ENCODE measurements at regions not wholly inside any gene's neighbourhood (a gene's known extent, or its start where the extent isn't known, plus 50 kb on each side); places are given as distances from the start of the nearest gene placed in this dataset.

DNA sequence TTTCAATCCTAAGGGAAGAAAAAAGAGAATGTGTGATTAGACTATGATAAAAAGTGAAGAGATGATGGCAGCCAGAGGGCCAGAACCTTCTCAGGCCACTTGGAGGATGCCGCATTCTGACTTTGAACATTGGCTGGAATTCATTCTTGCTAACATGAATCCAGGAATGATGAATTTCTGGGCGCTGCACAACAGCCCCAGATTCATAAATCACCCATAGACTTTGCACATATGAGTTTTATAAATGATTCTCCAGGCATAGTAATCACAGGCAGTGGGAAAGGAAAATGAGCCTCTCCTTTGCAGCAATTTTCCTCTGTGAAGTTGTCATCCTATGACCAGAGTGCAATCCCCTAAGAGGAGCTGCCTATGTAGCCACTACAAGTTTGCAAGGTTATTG lies 555.4 kb downstream of the KCTD12 start:
- H3K4me1 ChIP-seq: no peaks in the 10 kb centered on the region
- no peak for DNase-seq (ENCODE audit: low spot score)
- H3K9me3 ChIP-seq: no peaks in the 10 kb centered on the region
- H3K27ac ChIP-seq: no peak overlapping the region
- H3K36me3 ChIP-seq: no peaks in the 10 kb centered on the region
- TF ChIP-seq, protein P1, sequence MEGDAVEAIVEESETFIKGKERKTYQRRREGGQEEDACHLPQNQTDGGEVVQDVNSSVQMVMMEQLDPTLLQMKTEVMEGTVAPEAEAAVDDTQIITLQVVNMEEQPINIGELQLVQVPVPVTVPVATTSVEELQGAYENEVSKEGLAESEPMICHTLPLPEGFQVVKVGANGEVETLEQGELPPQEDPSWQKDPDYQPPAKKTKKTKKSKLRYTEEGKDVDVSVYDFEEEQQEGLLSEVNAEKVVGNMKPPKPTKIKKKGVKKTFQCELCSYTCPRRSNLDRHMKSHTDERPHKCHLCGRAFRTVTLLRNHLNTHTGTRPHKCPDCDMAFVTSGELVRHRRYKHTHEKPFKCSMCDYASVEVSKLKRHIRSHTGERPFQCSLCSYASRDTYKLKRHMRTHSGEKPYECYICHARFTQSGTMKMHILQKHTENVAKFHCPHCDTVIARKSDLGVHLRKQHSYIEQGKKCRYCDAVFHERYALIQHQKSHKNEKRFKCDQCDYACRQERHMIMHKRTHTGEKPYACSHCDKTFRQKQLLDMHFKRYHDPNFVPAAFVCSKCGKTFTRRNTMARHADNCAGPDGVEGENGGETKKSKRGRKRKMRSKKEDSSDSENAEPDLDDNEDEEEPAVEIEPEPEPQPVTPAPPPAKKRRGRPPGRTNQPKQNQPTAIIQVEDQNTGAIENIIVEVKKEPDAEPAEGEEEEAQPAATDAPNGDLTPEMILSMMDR (IDR thresholded peaks at IDR 0.05): no peak
- no peaks in the 10 kb centered on the region for H3K27me3 ChIP-seq
- no peak overlapping the region for H3K4me3 ChIP-seq

DNA sequence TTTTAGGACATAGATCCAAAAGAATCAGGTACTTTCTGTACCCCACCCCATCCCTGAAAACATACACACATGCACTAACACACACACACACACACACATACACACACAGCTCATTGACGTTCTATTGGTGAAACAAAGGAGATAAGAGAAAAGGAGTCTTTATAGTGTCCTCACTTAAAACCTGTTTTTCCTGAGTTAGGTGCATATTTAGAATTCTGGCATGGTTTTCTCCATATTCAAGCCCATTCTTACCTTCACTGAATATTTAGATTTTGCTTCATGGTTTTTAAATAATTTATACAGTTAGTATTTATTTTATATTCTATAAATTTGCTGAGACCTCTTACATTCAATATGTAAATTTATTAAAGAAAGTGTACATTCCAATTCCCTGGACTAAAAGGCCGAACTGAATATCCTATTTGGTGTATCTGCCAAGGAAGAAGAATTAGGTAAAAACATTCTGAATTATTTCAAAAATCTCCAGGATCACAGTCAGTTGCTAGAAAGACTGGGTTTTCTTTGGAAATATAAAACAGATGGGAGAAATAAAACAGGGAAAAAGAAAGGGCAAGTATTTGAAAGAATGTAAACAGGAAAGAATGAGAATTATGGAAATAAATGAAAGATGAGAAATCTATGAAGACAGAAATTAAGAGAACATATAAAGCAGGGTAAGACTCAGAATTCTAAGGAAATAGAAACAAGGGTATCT lies 556.2 kb downstream of the KCTD12 start:
- Histone ChIP-seq H3K9me3 (no peaks in the 10 kb centered on the region), H3K27me3 (no peaks in the 10 kb centered on the region), H3K27ac (no peak overlapping the region), H3K36me3 (no peaks in the 10 kb centered on the region), H3K4me1 (no peaks in the 10 kb centered on the region), H3K4me3 (no peak overlapping the region)
- DNase-seq (ENCODE audit: low spot score): no peak
- TF ChIP-seq, protein P1 (IDR thresholded peaks at IDR 0.05): no peak

DNA sequence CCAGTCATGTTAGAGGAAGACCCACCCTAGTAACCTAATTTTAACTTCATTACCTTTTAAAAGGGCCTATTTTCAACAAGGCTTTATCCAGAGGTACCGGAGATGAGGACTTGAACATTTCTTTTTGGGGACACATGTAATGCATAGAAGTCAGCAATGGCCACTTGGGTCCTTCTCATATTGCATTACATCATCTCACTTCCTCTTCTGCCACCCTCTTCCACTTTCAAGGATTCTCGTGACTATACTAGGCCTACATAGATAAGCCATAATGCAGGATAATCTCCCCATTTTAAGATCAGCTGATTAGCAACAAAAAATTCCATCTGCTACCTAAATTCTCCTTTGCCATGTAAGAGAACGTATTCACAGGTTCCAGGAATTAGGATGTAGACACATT lies 557.2 kb downstream of the KCTD12 start:
- H3K27ac ChIP-seq: no peak overlapping the region
- no peaks in the 10 kb centered on the region for H3K4me1 ChIP-seq
- no peaks in the 10 kb centered on the region for H3K27me3 ChIP-seq
- no peak overlapping the region for H3K4me3 ChIP-seq
- no peaks in the 10 kb centered on the region for H3K36me3 ChIP-seq
- DNase-seq (ENCODE audit: low spot score): no peak
- H3K9me3 ChIP-seq: no peaks in the 10 kb centered on the region
- TF ChIP-seq, protein P1 (IDR thresholded peaks at IDR 0.05): no peak

DNA sequence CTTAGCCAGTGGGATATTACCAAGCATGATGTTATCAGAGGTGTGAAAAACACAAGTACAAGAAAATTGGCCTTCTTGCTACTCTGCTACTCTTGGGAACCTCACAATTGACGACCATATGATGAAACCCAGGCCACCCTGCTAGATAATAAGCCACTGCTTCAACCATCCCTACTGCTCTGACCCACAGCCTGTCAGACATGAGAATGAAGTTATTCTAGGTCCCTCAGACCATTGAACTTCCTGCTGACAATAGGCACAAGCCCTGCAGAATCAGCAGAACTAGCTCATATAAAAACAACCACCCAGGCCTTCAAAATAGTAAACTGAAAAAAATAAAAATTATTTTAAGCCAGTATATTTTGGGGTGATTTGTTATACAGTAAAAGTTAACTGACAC lies 559.9 kb downstream of the KCTD12 start:
- H3K27ac ChIP-seq: no peak overlapping the region
- H3K36me3 ChIP-seq: no peaks in the 10 kb centered on the region
- no peak for DNase-seq (ENCODE audit: low spot score)
- H3K27me3 ChIP-seq: no peaks in the 10 kb centered on the region
- H3K4me1 ChIP-seq: no peaks in the 10 kb centered on the region
- no peak overlapping the region for H3K4me3 ChIP-seq
- no peaks in the 10 kb centered on the region for H3K9me3 ChIP-seq
- TF ChIP-seq, protein P1 (IDR thresholded peaks at IDR 0.05): no peak

DNA sequence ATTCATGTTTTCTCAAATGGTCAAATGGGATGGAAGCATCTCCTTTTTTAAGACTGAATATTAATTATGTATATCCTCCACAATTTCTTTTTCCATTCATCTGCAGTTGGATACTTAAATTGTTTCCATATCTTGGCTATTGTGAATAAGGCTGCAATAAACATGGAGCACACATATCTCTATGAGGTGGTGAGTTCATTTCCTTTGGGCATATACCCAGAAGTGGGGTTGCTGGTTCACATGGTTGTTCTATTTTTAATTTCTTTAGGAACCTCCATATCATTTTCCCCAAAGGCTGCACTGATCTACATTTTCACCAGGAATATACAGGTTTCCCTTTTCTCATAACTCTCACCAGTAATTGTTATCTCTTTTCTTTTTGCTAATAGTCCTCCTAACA lies 566.3 kb downstream of the KCTD12 start:
- TF ChIP-seq, protein P1 (IDR thresholded peaks at IDR 0.05): no peak
- Histone ChIP-seq H3K4me1 (no peaks in the 10 kb centered on the region), H3K36me3 (no peaks in the 10 kb centered on the region), H3K4me3 (no peak overlapping the region), H3K27me3 (no peaks in the 10 kb centered on the region), H3K9me3 (no peaks in the 10 kb centered on the region), H3K27ac (no peak overlapping the region)
- no peak for DNase-seq (ENCODE audit: low spot score)

DNA sequence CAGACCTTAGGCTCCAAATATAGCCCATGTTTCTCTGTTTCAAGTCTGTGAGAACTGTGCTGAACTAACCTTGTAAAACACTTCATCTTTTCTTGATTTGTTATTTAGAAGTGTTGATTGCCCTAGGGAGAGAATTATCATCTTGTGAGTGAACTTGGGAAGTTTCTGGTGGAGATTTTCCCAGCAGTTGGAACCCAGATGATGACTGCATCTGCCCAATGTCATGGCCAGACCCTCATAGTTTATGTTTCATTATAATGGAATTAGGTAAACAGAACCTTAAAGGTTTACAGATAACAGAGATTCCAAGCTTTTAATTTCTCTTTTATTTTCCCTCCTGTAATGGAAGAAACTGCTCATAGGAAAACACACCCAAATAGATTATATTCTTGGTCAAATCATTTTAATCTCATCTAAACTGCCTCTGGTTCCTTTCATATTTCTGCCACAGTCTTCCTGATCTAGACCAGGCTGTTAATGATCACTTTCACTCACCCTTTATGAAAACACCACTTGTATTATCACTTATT lies 569.1 kb downstream of the KCTD12 start:
- Histone ChIP-seq H3K27me3 (no peaks in the 10 kb centered on the region), H3K36me3 (no peaks in the 10 kb centered on the region), H3K4me3 (no peak overlapping the region), H3K27ac (no peak overlapping the region), H3K9me3 (no peaks in the 10 kb centered on the region), H3K4me1 (no peaks in the 10 kb centered on the region)
- no peak for DNase-seq (ENCODE audit: low spot score)
- TF ChIP-seq, protein P1 (IDR thresholded peaks at IDR 0.05): no peak

Measured in right atrium auricular region (tissue), 2 donors.